HPDE6-E6E7 (cell line): ENCODE measurements at regions not wholly inside any gene's neighbourhood (a gene's known extent, or its start where the extent isn't known, plus 50 kb on each side); places are given as distances from the start of the nearest gene placed in this dataset.
"Not testable (repeated sequence)": the region's sequence is repeated elsewhere in the genome, so short reads cannot be mapped to it uniquely, and the experiment has no call there.

Experiments
- DNase-seq: peaks from one replicate; pipeline ENCODE4 v3.0.0; 2011; ENCODE audit warnings: missing footprints; ENCODE audit errors: extremely low spot score

DNA sequence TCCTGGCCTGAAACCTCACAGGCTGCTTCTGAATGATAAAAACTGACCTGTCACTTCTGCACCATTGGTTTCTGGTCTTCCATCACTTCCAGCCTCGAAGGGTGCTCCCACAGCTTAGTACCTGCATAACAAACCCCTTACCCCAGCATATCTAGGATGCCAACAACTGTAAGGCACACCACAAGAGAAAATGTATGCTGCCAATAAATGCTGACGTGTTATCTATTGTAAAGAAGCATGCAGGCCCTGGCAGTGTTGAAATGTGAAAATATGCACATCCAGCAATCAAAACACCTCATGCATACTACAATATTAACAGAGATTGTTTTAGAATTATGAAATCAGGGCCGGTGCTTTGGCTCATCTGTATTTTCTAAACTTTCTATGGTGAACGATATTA is 242.0 kb upstream of the NSMCE3 start:
- no peak for DNase-seq

DNA sequence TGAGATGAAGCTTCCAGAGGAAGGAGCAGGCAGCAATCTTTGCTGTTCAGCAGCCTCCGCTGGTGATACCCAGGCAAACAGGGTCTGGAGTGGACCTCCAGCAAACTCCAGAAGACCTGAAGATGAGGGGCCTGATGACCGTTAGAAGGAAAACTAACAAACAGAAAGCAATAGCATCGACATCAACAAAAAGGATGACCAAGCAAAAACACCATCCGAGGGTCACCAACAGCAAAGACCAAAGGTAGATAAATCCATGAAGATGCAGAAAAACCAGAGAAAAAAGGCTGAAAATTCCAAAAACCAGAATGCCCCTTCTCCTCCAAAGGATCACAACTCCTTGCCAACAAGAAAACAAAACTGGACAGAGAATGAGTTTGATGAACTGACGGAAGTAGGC is 235.9 kb upstream of the NSMCE3 start:
- DNase-seq, result not testable (repeated sequence)

DNA sequence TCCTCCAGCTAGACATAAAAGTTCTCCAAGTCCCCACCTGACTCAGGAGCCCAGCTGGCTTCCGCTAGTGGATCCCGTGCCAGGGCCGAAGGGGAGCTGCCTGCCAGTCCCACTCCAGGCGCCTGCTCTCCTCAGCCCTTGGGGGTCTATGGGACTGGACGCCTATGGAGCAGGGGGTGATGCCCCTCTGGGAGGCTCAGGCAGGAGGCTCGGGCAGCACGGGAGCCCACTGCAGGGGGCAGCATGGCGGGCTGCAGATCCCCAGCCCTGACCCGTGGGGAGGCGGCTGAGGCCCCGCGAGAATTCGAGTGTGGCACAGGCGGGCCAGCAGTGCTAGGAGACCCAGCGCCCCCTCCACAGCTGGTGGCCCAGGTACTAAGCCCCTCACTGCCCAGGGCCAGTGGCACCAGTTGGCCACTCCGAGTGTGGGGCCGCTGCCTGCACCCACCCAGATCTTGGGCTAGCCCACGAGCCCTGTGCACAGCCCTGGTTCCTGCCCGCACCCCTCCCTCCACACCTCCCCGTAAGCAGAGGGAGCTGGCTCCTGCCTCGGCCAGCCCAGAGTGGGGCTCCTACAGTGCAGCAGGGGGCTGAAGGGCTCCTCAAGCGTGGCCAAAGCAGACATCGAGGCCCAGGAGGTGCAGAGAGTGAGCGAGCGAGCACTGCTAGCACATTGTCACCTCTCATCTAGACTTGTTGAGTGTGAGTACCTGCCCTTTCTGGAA is 221.3 kb upstream of the NSMCE3 start:
- no peak for DNase-seq

DNA sequence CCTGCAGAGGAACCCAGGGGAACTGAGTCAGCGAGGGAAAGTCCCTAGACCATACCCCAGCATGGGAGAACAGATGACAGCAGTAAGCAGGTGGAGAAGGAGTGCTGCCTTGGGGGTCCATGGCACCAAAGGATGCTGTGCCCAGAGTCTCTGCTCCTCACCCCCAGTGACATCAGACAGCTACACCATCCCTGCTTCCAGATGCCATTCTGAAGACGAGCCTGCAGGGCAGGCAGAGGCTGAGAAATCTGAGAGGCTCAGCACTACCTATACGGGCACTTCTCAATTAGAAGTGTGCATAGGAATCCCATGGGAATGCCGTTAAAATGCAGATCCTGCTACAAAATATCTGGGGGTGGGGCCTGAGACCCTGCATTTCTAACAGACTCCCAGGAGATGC is 211.3 kb upstream of the NSMCE3 start:
- no peak for DNase-seq

DNA sequence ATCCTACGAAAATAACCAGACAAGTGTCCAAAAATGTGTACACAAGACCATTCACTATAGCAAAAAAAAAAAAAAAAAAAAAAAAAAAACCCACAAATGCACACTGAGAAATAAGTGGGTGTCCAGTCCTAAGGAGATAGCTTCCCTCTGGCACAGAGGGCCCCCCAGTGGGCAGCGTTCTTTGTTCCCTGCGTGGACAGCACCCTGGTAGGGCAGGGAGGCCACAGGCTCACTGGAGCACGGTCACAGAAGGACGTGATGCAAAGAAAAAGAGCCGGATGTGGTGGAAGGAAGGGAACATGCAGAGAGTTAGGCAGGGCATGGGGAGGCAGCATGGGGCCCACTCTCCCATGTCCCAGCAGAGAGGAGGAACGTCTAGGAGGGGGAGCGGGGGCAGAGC is 210.7 kb upstream of the NSMCE3 start:
- DNase-seq, result no peak

DNA sequence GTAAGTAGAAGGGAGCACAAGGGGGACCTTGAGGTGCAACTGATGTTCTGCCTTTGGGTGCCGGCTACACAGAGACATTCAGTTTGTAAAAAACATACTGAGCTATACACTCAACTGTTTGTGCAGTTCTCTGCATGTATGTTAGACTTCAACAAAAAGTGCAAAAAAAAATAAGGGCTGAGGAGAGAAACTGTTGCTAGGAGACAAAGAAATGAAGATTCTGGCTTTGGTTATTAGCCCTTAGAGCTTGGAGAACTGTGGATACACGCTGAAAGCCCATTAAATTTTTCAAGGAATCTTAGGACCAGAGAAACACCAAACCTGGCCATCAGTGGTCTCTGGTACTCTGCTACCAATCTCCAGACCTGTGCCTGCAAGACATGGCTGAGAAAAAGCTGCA is 207.6 kb upstream of the NSMCE3 start:
- DNase-seq, result no peak

DNA sequence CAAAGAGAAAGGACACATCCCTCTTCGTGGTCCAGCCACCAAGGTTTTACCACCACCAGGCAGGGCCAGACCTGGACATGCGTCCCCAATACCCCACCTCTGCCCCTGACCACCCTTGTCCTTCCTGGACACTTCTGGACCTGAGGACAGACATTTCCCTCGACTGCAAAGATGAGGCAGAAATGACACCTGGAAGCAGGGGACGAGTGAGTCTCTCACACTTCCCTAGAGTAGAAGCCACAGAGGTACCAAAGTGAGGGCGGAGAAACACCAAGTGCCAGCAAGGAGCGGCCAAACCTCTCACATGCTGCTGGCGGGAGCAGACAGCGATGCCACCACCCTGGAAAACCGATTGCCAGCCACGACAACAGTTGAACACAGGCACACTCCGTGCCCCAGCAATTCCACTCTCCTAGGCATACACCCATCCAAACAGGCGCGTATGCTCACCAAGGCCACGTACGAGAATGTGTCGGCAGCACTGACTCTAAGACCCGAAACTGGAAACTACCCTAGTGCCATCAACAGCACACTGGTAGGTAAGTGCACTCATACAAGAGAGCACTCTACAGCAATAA is 207.0 kb upstream of the NSMCE3 start:
- DNase-seq, result no peak

DNA sequence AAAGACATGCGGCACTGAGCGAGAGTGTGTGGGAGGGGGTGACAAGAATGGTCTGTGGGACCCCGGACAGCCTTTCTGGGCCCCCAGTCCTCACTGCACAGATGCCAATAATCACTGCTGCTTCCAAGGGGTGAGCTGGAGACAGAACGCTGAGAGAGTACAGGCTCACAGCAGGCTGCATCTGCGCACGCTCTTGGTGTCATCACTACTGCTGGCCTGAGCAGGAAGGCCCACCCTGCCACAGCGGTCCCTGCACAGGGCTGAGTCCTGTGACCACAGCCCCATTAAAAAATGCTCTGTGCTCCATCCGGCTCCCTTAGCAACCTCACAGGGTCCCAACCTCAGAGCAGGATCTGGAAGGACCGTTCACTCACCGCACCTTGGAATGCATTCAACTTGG is 205.5 kb upstream of the NSMCE3 start:
- no peak for DNase-seq

DNA sequence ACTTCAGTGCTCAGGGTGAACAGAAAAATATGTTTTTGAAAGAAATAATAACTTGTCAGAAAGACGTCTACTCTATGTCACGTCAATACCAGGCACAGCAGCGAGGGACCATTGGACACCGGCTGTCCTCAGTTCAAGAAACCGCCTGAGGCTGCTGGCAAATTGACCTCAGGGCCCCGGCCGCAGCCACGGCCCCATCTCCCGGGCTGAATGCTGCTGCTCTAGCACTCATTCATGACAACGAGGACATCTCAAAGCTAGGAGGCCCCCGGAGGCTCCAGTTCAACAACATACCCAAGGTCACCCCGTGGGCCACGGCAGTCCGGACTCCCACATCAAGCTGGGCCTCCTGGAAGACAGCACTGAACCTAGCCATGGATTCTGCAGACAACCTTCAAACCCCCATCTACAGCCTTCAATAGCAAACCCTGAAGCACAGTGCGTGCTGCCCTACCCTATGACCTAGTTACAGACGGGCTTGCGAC is 204.0 kb upstream of the NSMCE3 start:
- DNase-seq, result no peak

DNA sequence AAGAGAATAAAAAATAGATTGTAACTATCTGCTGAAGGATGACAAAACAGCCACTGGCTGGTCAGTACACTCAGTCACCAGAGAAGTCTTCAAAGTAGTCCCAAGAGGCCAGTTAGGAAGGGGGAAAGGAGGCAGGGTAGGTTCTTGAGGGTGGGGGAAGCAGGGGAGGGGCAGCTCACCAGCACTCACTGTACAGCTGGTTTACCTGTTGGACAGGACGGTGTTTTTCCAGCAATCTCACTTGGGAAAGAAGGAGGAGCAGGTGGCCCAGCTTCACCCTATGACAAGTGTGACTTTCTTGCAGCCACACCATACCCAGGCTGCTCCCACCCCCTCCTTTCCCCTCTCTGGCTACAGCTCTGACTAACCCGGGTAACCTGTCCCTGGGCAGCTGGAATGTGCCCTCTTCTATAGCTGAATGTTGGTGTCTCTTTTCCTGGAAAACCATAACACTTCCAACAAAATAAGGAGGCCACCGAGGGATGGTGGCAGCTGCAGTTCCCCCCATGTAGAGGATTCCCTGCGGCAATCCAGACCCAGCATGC is 203.4 kb upstream of the NSMCE3 start:
- DNase-seq, result no peak

DNA sequence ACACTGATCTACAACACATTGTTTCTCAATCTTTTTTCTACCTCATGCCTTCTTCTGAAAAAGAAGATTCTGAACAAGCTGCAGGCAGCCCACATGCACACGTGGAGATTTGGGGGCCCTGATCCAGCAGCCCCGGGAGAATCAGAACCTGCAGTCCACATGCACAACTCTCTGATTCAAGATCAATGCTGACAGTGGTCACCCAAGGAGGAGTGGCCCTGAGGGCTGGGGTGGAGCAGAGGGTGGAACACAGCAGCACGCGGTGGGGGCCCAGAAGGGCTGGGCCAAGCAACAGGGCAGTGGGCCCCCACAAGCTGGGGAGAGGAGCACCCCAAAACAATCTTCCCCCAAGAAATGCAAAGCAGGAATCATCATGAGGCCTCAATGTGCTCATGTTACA is 202.1 kb upstream of the NSMCE3 start:
- no peak for DNase-seq

DNA sequence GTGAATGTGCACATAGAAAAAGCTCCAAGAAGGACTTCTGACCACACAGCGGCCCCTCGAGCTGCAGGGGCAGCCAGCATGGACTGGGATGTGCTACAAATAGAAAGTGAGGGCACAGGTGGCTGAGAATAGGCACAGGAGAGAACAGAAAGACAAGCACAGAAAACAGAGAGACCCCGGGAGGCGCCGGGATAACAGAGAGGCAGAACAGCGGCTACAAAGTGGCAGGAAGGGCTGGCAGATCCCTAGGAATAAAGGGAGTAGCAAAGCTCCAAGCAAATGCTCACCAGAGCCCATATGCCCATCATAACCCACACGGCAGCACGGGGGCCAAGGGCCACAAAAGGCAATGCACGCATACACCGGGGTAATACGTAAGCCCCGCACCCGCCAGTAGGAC is 201.7 kb upstream of the NSMCE3 start:
- DNase-seq, result no peak

DNA sequence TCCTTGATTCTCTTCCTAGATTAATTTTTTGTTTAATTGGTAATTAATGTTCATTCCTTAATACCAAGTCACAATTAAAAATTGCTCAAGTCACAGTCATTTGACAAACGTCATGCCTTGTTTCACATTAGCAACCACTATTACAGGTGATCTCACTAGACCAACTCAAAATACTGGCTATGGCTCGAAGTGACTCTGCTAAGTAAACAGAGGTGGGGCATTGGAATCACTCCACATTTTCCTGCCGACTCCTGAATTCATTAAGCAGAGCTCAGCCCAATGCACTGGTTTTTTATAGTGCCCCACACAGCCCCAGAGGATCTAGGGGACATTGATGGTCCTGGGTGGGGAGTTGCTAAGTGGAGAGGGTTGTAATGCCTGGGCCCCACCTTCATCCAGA is 201.2 kb upstream of the NSMCE3 start:
- DNase-seq, result no peak

DNA sequence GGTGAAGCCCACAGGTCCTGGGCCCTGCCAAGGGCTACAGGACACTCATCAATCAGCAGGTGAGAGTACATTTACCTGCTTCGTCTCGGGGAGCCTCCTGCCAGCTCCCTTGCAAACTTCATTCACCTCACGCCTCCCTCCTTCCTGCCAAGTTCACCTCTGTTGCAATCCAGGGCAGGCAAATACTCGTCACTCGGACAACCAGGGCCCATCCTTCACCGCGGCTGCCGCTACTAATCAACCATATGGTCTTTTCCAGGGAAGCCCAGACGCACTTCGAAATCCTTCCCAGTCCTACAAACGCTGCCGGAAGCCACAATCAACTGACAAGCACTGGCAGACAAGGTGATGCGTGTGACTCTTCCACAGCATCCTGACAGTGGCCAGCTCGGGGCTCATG is 200.7 kb upstream of the NSMCE3 start:
- DNase-seq, result no peak

DNA sequence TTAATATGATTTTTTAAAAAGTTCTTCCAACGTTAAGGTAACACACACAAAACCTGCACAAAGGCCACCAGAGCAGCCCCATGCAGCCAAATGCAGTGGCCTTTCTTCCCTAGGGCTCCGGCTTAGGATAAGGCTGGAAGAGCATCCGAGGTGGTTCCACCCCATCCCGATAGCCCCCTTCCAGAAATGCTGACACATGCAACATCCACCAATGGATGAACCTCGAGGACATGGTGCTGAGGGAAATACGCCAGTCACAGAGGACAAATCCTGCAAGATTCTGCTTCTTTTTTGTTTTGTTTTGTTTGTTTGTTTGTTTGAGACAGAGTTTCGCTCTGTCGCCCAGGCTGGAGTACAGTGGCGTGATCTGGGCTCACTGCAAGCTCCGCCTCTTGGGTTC is 199.3 kb upstream of the NSMCE3 start:
- no peak for DNase-seq

DNA sequence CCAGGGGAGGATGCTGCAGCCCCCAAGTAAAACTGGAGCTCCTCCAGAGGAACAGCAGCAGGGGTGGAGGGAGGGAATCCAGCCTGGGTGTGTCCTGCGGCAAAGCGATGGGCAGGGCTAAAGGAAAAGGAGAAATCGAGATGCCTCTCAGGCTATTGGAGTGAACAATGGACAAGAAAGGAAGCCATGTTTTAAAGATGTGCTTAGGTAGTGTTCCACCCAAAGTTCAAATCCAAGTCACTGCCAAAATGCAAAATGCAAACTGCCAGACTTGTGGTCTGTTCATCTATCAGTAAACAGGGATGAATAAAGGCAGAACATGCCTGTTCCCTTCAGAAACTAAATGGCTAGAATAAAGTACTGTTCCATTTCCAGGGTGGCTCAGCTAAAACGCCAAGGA is 197.5 kb upstream of the NSMCE3 start:
- no peak for DNase-seq

DNA sequence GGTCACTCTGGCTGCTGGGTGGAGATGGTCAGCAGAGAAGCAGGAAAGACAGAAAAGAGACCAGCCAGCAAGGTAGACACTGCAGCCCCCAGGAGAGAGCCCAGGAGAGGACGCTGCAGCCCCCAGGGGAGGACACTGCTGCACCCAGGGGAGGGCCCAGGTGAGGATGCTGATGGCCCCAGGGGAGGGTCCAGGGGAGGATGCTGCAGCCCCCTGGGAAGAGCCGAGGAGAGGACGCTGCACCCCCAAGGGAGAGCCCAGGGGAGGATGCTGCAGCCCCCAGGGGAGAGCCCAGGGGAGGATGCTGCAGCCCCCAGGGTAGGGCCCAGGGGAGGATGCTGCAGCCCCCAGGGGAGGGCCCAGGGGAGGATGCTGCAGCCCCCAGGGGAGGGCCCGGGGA is 196.7 kb upstream of the NSMCE3 start:
- no peak for DNase-seq

DNA sequence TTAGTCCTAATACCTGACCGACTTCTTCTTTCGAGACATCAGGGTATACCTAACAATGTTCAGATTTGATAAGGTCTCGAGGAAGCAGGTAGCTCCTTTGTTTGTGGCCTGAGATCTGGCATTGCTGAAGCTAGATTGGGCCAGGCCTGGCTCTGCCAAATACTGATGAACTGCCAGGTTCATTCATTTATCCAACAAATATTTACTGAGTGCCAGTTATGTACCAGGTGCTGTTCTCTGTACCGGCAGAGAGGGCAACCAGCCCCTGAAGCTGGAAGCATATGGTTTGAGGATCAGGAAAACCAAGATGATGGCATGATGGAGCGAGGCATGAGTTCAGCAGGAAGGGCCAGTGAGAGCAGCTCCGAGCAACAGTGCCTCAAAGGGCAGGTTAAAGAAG is 196.2 kb upstream of the NSMCE3 start:
- no peak for DNase-seq

DNA sequence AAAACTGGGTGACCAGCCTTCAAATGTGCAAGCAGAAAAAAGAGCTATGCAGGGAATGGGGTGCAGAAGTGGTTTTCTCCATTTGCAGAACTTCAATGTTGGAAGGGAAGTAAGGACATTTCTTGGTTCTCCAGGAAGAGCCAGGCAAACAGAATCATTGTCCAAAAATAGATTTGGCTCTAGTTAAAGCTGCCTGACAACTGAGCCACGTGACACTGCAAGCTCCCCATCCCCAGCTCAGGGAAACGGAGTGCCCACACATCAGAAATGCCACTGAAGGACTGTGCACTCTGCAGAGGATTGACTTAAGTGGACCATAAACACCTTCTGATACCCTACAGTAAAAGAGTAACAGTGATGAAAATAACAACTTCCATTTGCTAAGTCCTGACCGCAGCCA is 195.6 kb upstream of the NSMCE3 start:
- DNase-seq, result no peak

DNA sequence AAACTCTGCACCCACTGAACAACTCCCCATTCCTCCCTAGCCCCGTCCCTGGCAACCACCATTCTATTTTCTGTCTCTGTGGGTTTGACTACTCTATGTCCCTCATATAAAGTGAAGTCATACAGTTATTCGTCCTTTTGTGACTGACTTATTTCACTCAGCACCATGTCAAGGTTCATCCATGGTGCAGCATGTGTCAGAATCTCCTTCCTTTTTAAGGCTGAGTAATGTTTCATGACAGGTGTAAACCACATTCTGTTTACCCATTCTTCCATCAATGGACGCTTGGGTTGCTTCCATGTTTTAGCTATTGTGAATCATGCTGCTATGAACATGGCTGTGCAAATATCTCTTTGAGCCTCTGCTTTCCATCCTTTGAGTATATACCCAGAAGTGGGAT is 192.3 kb upstream of the NSMCE3 start:
- DNase-seq, result no peak

DNA sequence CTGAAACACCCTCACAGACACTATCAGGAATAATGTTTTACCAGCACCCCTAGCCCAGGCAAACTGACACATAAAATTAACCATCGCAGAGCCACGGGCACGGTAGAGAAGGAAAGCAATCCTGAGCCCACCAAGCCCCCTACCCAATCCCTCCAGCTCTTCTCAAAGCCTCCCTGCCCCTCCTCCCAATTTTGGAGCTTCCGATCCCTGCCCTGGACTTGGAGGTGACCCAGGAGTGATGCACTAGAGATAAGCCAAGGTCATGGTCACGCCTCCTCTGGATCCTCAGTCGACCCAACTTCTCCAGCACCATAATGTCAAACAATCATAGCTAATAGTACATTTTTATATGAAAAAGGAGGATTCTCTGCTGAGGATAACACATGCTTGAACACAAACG is 188.7 kb upstream of the NSMCE3 start:
- DNase-seq, result no peak

DNA sequence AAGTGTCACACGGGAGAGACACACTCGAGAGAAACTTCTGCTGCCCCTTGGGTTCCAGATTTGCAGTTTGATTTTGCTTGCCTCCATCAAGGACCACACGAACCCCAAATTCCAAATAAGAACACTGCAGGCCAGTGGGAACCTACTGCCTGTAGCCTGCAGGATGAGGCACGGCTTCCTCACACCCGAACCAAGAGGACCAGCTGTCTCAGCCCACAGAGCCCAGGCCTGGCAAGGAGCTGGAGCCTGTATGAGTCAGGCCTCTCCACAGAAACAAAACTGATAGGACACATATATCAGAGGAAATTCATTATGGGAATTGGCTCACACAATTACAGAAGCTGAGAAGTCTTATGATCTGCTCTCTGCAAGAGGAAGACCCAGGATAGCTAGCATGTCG is 188.1 kb upstream of the NSMCE3 start:
- DNase-seq, result no peak

DNA sequence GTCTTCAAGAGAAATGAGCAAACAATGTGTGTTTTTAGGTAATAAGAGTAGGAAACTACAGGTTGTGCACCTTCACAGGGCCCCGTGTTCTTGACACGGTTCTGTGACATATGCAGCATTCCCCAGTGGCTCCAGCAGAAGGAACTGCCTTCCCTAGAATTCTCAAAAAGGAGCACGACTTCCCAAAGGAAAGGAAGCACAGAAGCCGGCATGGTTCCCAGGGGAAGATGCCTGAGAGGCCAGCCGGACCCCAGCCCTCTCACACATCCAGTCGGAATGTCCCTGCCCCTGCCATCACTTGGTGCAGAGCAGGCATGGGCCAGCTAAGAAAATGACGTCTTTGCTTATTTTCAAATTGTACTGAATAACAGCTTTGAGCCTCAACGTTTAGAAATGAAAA is 187.3 kb upstream of the NSMCE3 start:
- DNase-seq, result no peak

DNA sequence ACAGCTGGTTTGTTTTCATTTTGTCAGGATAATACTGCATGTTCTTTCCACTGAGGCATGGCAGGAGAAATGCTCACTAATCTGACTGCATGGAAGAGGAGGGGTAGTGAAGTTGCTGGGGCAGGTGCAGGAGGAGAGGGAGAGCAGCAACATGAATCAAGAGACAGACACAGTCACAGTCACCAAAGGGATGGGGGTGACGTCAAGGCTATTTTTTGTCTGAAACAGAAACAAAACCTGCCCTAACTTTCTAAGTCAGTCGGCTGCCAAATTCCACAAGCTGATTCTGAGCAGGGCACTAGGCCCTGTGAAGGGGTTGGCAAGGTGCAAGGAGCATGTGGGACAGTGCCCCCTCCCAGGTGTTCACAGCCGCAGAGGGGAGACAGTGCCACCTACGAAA is 186.6 kb upstream of the NSMCE3 start:
- DNase-seq, result no peak
